ENCODE measurements at regions not wholly inside any gene's neighbourhood (a gene's known extent, or its start where the extent isn't known, plus 50 kb on each side); places are given as distances from the start of the nearest gene placed in this dataset.
"Not testable (repeated sequence)": the region's sequence is repeated elsewhere in the genome, so short reads cannot be mapped to it uniquely, and the experiment has no call there.

- no peak for DNase-seq
Observed at GRCh38 chr7:114806590-114807162, 115.2 kb upstream of the MDFIC start.

- no peak for DNase-seq
Observed at GRCh38 chr7:114812570-114812969, 109.3 kb upstream of the MDFIC start.

- DNase-seq: no peak
Observed at GRCh38 chr7:114813624-114814023, 108.3 kb upstream of the MDFIC start.

- not testable (repeated sequence) for DNase-seq
Observed at GRCh38 chr7:114817036-114817435, 104.9 kb upstream of the MDFIC start.

- DNase-seq: peak; percentile 88
Observed at GRCh38 chr7:114818501-114818900, 103.4 kb upstream of the MDFIC start.

- peak; percentile 98 for DNase-seq
Observed at GRCh38 chr7:114819616-114820362, 102.1 kb upstream of the MDFIC start.

- DNase-seq: peak; percentile 83
Observed at GRCh38 chr7:114821030-114821900, 100.6 kb upstream of the MDFIC start.

- no peak for DNase-seq
Observed at GRCh38 chr7:114822131-114822530, 99.8 kb upstream of the MDFIC start.

- DNase-seq: no peak
Observed at GRCh38 chr7:114822844-114823243, 99.0 kb upstream of the MDFIC start.

- DNase-seq: peak; percentile 24
Observed at GRCh38 chr7:114823290-114823689, 98.6 kb upstream of the MDFIC start.

- DNase-seq: no peak
Observed at GRCh38 chr7:114825423-114825951, 96.4 kb upstream of the MDFIC start.

GRCh38 chr7:114830952-114831351, 90.9 kb upstream of the MDFIC start:
- DNase-seq: no peak

GRCh38 chr7:114832906-114833595, 88.8 kb upstream of the MDFIC start:
- no peak for DNase-seq

- no peak for DNase-seq
Observed at GRCh38 chr7:114835303-114835702, 86.6 kb upstream of the MDFIC start.

GRCh38 chr7:114835861-114836260, 86.0 kb upstream of the MDFIC start:
- no peak for DNase-seq

- DNase-seq: peak; percentile 47
Observed at GRCh38 chr7:114842551-114843065, 79.3 kb upstream of the MDFIC start.

- no peak for DNase-seq
Observed at GRCh38 chr7:114843102-114843501, 78.8 kb upstream of the MDFIC start.

GRCh38 chr7:114851406-114852061, 70.4 kb upstream of the MDFIC start:
- peak; percentile 45 for DNase-seq

- DNase-seq: peak; percentile 50
Observed at GRCh38 chr7:114852293-114852692, 69.6 kb upstream of the MDFIC start.

GRCh38 chr7:114853189-114853588, 68.7 kb upstream of the MDFIC start:
- DNase-seq: no peak

- DNase-seq: no peak
Observed at GRCh38 chr7:114854369-114854768, 67.5 kb upstream of the MDFIC start.

GRCh38 chr7:114856625-114857024, 65.3 kb upstream of the MDFIC start:
- DNase-seq: peak; percentile 58
